WERI-Rb-1 (cell line): ENCODE measurements at regions not wholly inside any gene's neighbourhood (a gene's known extent, or its start where the extent isn't known, plus 50 kb on each side); places are given as distances from the start of the nearest gene placed in this dataset.

Experiments used
- DNase-seq: peaks from one replicate; pipeline ENCODE4 v3.0.0-alpha.2; 2020
- H3K27ac ChIP-seq: fragments of 250-450 bp; sonication (Bioruptor Pico); 2 replicates; pipeline ENCODE4 v1.5.1; 2020; ENCODE audit warnings: mild to moderate bottlenecking, moderate library complexity
- H3K27me3 ChIP-seq: fragments of 250-450 bp; sonication (Bioruptor Pico); 2 replicates; pipeline ENCODE4 v1.5.1; 2021; ENCODE audit warnings: mild to moderate bottlenecking, low read depth, moderate library complexity; ENCODE audit not compliant: insufficient read depth, severe bottlenecking
- H3K36me3 ChIP-seq: fragments of 250-450 bp; sonication (Bioruptor Pico); 2 replicates; pipeline ENCODE4 v1.5.1; 2020; ENCODE audit warnings: mild to moderate bottlenecking, moderate library complexity
- H3K4me3 ChIP-seq: 2 replicates; pipeline ENCODE4 v1.5.1; 2011; ENCODE audit warnings: low read depth, mild to moderate bottlenecking, control low read depth, low read length
- H3K9me3 ChIP-seq: fragments of 250-450 bp; sonication (Bioruptor Pico); 2 replicates; pipeline ENCODE4 v1.5.1; 2021; ENCODE audit warnings: mild to moderate bottlenecking, moderate library complexity; ENCODE audit not compliant: severe bottlenecking
- CTCF ChIP-seq: IDR thresholded peaks from 2 replicates; pipeline ENCODE4 v1.5.1; 2011; ENCODE audit warnings: low read depth, mild to moderate bottlenecking, control low read depth, inconsistent platforms, low read length

- peaks cover 75% of the 10 kb centered on the region for H3K27me3 ChIP-seq
- no peak overlapping the region for H3K27ac ChIP-seq
- H3K36me3 ChIP-seq, result no peaks in the 10 kb centered on the region
- H3K4me3 ChIP-seq, result no peak overlapping the region
- TF ChIP-seq CTCF, result no peak
- peaks cover 9% of the 10 kb centered on the region for H3K9me3 ChIP-seq
- DNase-seq, result no peak
Observed at GRCh38 chr2:239776436-239777005, 248.6 kb downstream of the NDUFA10 start.

- H3K9me3 ChIP-seq, result peaks cover 15% of the 10 kb centered on the region
- H3K36me3 ChIP-seq, result no peaks in the 10 kb centered on the region
- no peak for TF ChIP-seq CTCF
- H3K4me3 ChIP-seq, result no peak overlapping the region
- no peak overlapping the region for H3K27ac ChIP-seq
- H3K27me3 ChIP-seq, result peaks cover 81% of the 10 kb centered on the region
- DNase-seq, result no peak
Observed at GRCh38 chr2:239775623-239776435, 249.3 kb downstream of the NDUFA10 start.

GRCh38 chr2:239774933-239775622 lies 250.1 kb downstream of the NDUFA10 start:
- Histone ChIP-seq H3K27ac (no peak overlapping the region), H3K27me3 (peaks cover 80% of the 10 kb centered on the region), H3K36me3 (no peaks in the 10 kb centered on the region), H3K9me3 (peaks cover 15% of the 10 kb centered on the region), H3K4me3 (no peak overlapping the region)
- no peak for DNase-seq
- no peak for TF ChIP-seq CTCF

- Histone ChIP-seq H3K27me3 (peaks cover 84% of the 10 kb centered on the region), H3K9me3 (peaks cover 15% of the 10 kb centered on the region), H3K4me3 (no peak overlapping the region), H3K27ac (no peak overlapping the region), H3K36me3 (no peaks in the 10 kb centered on the region)
- TF ChIP-seq CTCF, result no peak
- DNase-seq, result no peak
Observed at GRCh38 chr2:239774142-239774462, 251.0 kb downstream of the NDUFA10 start.

GRCh38 chr2:239773228-239774141 lies 251.7 kb downstream of the NDUFA10 start:
- peaks cover 15% of the 10 kb centered on the region for H3K9me3 ChIP-seq
- no peak overlapping the region for H3K27ac ChIP-seq
- H3K4me3 ChIP-seq, result no peak overlapping the region
- H3K27me3 ChIP-seq, result peaks cover 86% of the 10 kb centered on the region
- no peak for DNase-seq
- no peaks in the 10 kb centered on the region for H3K36me3 ChIP-seq
- no peak for TF ChIP-seq CTCF
